T-helper 17 cell (primary cell): ENCODE measurements at regions not wholly inside any gene's neighbourhood (a gene's known extent, or its start where the extent isn't known, plus 50 kb on each side); places are given as distances from the start of the nearest gene placed in this dataset.
"Not testable (repeated sequence)": the region's sequence is repeated elsewhere in the genome, so short reads cannot be mapped to it uniquely, and the experiment has no call there.

Experiments
- ATAC-seq: fragments of 150-1000 bp; cut with Tn5 transposase; 2 replicates; pipeline ENCODE4 v1.10.0; 2021; ENCODE audit warnings: mild to moderate bottlenecking, moderate library complexity
- DNase-seq, 3 donors: peaks; one replicate each; pipeline versions ENCODE4 v3.0.0 to v3.0.0-alpha.2; 2020 to 2021
- H3K9me3 ChIP-seq: one replicate; pipeline ENCODE4 v1.7.0; 2013; ENCODE audit warnings: low read length, mild to moderate bottlenecking; ENCODE audit not compliant: control insufficient read depth, poor library complexity, severe bottlenecking
- H3K27ac Mint-ChIP-seq: one replicate; pipeline ENCODE4 v1.8.0; 2022; ENCODE audit warnings: mild to moderate bottlenecking, moderate library complexity, mixed read lengths
- H3K27me3 Mint-ChIP-seq: one replicate; pipeline ENCODE4 v1.8.0; 2022; ENCODE audit warnings: mixed read lengths
- H3K36me3 Mint-ChIP-seq: one replicate; pipeline ENCODE4 v1.8.0; 2022; ENCODE audit warnings: low read depth, mixed read lengths
- H3K4me1 Mint-ChIP-seq: one replicate; pipeline ENCODE4 v1.8.0; 2022; ENCODE audit warnings: mild to moderate bottlenecking, mixed read lengths
- H3K4me3 Mint-ChIP-seq: one replicate; pipeline ENCODE4 v1.8.0; 2022; ENCODE audit warnings: mild to moderate bottlenecking, moderate library complexity, mixed read lengths

DNA sequence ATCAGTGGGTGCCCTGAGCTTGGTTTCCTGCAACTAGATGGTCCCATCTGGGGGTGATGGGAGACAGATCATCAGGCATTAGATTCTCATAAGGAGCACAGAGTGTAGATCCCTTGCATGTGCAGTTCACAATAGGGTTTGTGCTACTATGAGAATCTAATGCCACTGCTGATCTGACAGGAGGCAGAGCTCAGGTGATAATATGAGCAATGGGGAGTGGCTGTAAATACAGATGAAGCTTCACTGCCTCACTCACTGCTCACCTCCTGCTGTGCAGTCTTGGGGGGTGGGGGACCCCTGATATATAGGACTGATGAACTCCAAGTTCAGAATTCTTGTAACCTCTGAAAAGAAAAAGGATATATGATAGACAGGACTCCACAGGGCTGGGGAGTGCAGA lies 108.0 kb downstream of the RIN2 start:
- Mint-ChIP-seq H3K27ac (no peak overlapping the region), H3K36me3 (peaks cover 2% of the 10 kb centered on the region), H3K27me3 (no peaks in the 10 kb centered on the region), H3K4me3 (no peak overlapping the region), H3K4me1 (no peaks in the 10 kb centered on the region)
- ATAC-seq = no peak
- no peak for DNase-seq
- H3K9me3 ChIP-seq = no peaks in the 10 kb centered on the region

- DNase-seq (no peak), ATAC-seq (no peak)
- Mint-ChIP-seq H3K4me3 (no peak overlapping the region), H3K4me1 (no peaks in the 10 kb centered on the region), H3K27ac (no peak overlapping the region), H3K27me3 (no peaks in the 10 kb centered on the region), H3K36me3 (no peaks in the 10 kb centered on the region)
- H3K9me3 ChIP-seq = no peaks in the 10 kb centered on the region
These were observed 109.0 kb downstream of the RIN2 start for GRCh38 chr20:19867074-19867473.

DNA sequence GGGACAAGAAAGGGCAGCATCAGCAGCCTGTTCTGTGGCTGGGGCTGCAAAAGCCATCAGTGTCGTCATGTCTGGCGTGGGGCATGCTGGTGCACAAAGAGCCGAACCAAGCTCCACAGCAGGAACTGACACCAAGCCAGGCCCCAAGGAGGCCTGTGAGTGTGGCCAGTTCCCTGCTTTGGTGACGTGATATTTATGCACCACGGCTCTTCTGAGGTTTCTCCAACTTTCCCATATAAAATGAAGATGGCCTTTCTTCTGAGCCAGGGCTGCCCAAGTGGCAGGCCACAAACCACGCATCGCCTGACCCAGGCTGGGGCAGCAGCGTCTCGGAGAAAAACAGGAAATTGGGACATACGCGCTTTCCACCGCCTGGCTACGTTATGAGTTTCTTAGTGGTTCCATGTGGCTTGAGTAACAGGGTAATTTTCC lies 109.9 kb downstream of the RIN2 start:
- H3K9me3 ChIP-seq = no peaks in the 10 kb centered on the region
- no peak overlapping the region for H3K27ac Mint-ChIP-seq
- DNase-seq = no peak
- H3K4me3 Mint-ChIP-seq = no peak overlapping the region
- H3K36me3 Mint-ChIP-seq = no peaks in the 10 kb centered on the region
- ATAC-seq = no peak
- H3K27me3 Mint-ChIP-seq = no peaks in the 10 kb centered on the region
- no peaks in the 10 kb centered on the region for H3K4me1 Mint-ChIP-seq

GRCh38 chr20:19868441-19868840 lies 110.4 kb downstream of the RIN2 start:
- Mint-ChIP-seq H3K4me3 (no peak overlapping the region), H3K36me3 (no peaks in the 10 kb centered on the region), H3K27me3 (no peaks in the 10 kb centered on the region), H3K4me1 (no peaks in the 10 kb centered on the region), H3K27ac (no peak overlapping the region)
- no peak for DNase-seq
- no peaks in the 10 kb centered on the region for H3K9me3 ChIP-seq
- ATAC-seq = no peak

DNA sequence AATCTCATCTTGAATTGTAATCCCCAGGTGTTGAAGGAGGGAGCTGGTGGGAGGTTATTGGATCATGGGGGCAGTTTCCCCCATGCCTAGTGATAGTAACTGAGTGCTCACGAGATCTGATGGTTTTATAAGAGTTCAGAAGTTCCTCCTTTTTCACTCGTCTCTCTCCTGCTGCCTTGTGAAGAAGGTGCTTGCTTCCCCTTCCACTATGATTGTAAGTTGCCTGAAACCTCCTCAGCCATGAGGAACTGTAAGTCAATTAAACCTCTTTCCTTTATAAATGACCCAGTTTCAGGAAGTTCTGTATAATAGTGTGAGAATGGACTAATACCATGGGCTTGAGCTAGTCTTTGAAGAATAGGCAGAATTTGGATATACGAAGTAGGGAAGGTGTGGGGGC lies 113.9 kb downstream of the RIN2 start:
- ATAC-seq = no peak

GRCh38 chr20:19874040-19874727 lies 116.1 kb downstream of the RIN2 start:
- Mint-ChIP-seq H3K36me3 (no peaks in the 10 kb centered on the region), H3K27me3 (no peaks in the 10 kb centered on the region), H3K27ac (no peak overlapping the region), H3K4me1 (peaks cover 2% of the 10 kb centered on the region), H3K4me3 (no peak overlapping the region)
- ATAC-seq (no peak), DNase-seq (no peak)
- no peaks in the 10 kb centered on the region for H3K9me3 ChIP-seq

More for the DNA sequence above, 113.9 kb downstream of the RIN2 start:
- H3K27ac Mint-ChIP-seq = no peak overlapping the region
- H3K4me3 Mint-ChIP-seq = no peak overlapping the region
- H3K4me1 Mint-ChIP-seq = peaks cover 2% of the 10 kb centered on the region
- H3K27me3 Mint-ChIP-seq = no peaks in the 10 kb centered on the region
- H3K9me3 ChIP-seq = no peaks in the 10 kb centered on the region
- H3K36me3 Mint-ChIP-seq = no peaks in the 10 kb centered on the region
- DNase-seq = no peak

- H3K4me1 Mint-ChIP-seq = peaks cover 2% of the 10 kb centered on the region
- no peaks in the 10 kb centered on the region for H3K9me3 ChIP-seq
- no peak overlapping the region for H3K4me3 Mint-ChIP-seq
- DNase-seq (no peak), ATAC-seq (no peak)
- H3K36me3 Mint-ChIP-seq = no peaks in the 10 kb centered on the region
- no peak overlapping the region for H3K27ac Mint-ChIP-seq
- H3K27me3 Mint-ChIP-seq = peaks cover 4% of the 10 kb centered on the region
These were observed 117.5 kb downstream of the RIN2 start for GRCh38 chr20:19875376-19876221.

- Mint-ChIP-seq H3K27ac (peak overlapping the region; percentile 61), H3K4me3 (no peak overlapping the region), H3K4me1 (peaks cover 2% of the 10 kb centered on the region), H3K27me3 (peaks cover 4% of the 10 kb centered on the region), H3K36me3 (no peaks in the 10 kb centered on the region)
- DNase-seq (no peak), ATAC-seq (no peak)
- H3K9me3 ChIP-seq = no peaks in the 10 kb centered on the region
These were observed 118.9 kb downstream of the RIN2 start for GRCh38 chr20:19876828-19877460.

GRCh38 chr20:19879874-19880255 lies 121.8 kb downstream of the RIN2 start:
- not testable (repeated sequence) for H3K4me1 Mint-ChIP-seq, H3K27me3 Mint-ChIP-seq, ATAC-seq, H3K36me3 Mint-ChIP-seq, H3K4me3 Mint-ChIP-seq, H3K9me3 ChIP-seq, H3K27ac Mint-ChIP-seq, DNase-seq

GRCh38 chr20:19880256-19881079 lies 122.4 kb downstream of the RIN2 start:
- H3K4me1 Mint-ChIP-seq = peaks cover 2% of the 10 kb centered on the region
- DNase-seq (no peak), ATAC-seq (no peak)
- H3K27ac Mint-ChIP-seq = no peak overlapping the region
- H3K4me3 Mint-ChIP-seq = no peak overlapping the region
- no peaks in the 10 kb centered on the region for H3K9me3 ChIP-seq
- peaks cover 12% of the 10 kb centered on the region for H3K27me3 Mint-ChIP-seq
- no peaks in the 10 kb centered on the region for H3K36me3 Mint-ChIP-seq

GRCh38 chr20:19881080-19881840 lies 123.2 kb downstream of the RIN2 start:
- no peak for DNase-seq
- ATAC-seq = no peak
- H3K27ac Mint-ChIP-seq = no peak overlapping the region

GRCh38 chr20:19881990-19882389 lies 123.9 kb downstream of the RIN2 start:
- no peaks in the 10 kb centered on the region for H3K9me3 ChIP-seq
- no peak for ATAC-seq
- no peak overlapping the region for H3K4me3 Mint-ChIP-seq
- H3K36me3 Mint-ChIP-seq = no peaks in the 10 kb centered on the region
- no peaks in the 10 kb centered on the region for H3K4me1 Mint-ChIP-seq
- peaks cover 17% of the 10 kb centered on the region for H3K27me3 Mint-ChIP-seq
- no peak overlapping the region for H3K27ac Mint-ChIP-seq
- no peak for DNase-seq

More at GRCh38 chr20:19881080-19881840, 123.2 kb downstream of the RIN2 start:
- no peak overlapping the region for H3K4me3 Mint-ChIP-seq
- H3K27me3 Mint-ChIP-seq = peaks cover 12% of the 10 kb centered on the region
- H3K9me3 ChIP-seq = no peaks in the 10 kb centered on the region
- H3K36me3 Mint-ChIP-seq = no peaks in the 10 kb centered on the region
- no peaks in the 10 kb centered on the region for H3K4me1 Mint-ChIP-seq
